ENCODE measurements at regions not wholly inside any gene's neighbourhood (a gene's known extent, or its start where the extent isn't known, plus 50 kb on each side); places are given as distances from the start of the nearest gene placed in this dataset.

- TF ChIP-seq, protein P1, sequence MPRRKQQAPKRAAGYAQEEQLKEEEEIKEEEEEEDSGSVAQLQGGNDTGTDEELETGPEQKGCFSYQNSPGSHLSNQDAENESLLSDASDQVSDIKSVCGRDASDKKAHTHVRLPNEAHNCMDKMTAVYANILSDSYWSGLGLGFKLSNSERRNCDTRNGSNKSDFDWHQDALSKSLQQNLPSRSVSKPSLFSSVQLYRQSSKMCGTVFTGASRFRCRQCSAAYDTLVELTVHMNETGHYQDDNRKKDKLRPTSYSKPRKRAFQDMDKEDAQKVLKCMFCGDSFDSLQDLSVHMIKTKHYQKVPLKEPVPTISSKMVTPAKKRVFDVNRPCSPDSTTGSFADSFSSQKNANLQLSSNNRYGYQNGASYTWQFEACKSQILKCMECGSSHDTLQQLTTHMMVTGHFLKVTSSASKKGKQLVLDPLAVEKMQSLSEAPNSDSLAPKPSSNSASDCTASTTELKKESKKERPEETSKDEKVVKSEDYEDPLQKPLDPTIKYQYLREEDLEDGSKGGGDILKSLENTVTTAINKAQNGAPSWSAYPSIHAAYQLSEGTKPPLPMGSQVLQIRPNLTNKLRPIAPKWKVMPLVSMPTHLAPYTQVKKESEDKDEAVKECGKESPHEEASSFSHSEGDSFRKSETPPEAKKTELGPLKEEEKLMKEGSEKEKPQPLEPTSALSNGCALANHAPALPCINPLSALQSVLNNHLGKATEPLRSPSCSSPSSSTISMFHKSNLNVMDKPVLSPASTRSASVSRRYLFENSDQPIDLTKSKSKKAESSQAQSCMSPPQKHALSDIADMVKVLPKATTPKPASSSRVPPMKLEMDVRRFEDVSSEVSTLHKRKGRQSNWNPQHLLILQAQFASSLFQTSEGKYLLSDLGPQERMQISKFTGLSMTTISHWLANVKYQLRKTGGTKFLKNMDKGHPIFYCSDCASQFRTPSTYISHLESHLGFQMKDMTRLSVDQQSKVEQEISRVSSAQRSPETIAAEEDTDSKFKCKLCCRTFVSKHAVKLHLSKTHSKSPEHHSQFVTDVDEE (CRISPR knock-in tag; IDR thresholded peaks at IDR 0.05), result no peak
- no peak for TF ChIP-seq PPARA (CRISPR knock-in tag; IDR thresholded peaks at IDR 0.05; ENCODE audit: borderline replicate concordance)
Observed at GRCh38 chr10:44824607-44825006, 86.5 kb upstream of the TMEM72 start (continued).

DNA sequence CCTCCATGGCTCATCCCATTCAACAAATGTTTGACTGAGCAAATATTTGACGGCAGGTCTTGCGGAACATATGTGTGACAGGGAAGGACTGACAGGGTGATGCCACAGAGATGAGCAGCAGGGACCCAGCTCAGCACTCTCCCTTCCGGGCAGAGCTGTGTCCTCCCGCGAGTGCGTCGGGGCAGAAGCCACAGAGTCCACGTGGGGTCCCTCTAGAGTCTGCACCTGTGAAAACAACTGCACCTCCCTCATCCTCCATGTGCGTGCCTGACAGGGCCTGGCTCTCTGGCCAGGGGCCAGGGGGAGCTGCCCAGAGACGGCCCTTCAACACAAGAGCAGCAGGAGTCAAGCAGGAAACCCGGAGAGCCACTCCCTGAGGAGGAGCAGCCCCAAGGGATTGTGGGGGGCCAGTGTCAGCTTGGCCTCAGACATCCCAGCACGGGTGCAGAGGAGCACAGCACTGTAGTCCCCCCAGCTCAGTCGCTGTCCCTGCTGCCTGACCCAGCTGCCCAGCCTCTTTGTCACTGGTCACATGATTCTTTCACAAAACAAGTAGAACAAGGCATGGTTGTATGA lies 83.6 kb upstream of the TMEM72 start:
- no peak for TF ChIP-seq TOX (CRISPR knock-in tag; IDR thresholded peaks at IDR 0.05; ENCODE audit: borderline replicate concordance)
- no peak for TF ChIP-seq ZC3H10 (CRISPR knock-in tag; IDR thresholded peaks at IDR 0.05)
- TF ChIP-seq TCF4 (CRISPR knock-in tag; IDR thresholded peaks at IDR 0.05; ENCODE audit: borderline replicate concordance), result no peak
- no peak for TF ChIP-seq ZFP30 (CRISPR knock-in tag; IDR thresholded peaks at IDR 0.05)
- TF ChIP-seq SNAI2 (CRISPR knock-in tag; IDR thresholded peaks at IDR 0.05), result no peak
- no peak for TF ChIP-seq GLIS3 (CRISPR knock-in tag; IDR thresholded peaks at IDR 0.05)
- no peak for TF ChIP-seq ZNF8 (CRISPR knock-in tag; IDR thresholded peaks at IDR 0.05)
- TF ChIP-seq BACH2 (CRISPR knock-in tag; IDR thresholded peaks at IDR 0.05; ENCODE audit: borderline replicate concordance), result no peak
- no peak for TF ChIP-seq CSDC2 (CRISPR knock-in tag; IDR thresholded peaks at IDR 0.05)
- TF ChIP-seq, protein P2, sequence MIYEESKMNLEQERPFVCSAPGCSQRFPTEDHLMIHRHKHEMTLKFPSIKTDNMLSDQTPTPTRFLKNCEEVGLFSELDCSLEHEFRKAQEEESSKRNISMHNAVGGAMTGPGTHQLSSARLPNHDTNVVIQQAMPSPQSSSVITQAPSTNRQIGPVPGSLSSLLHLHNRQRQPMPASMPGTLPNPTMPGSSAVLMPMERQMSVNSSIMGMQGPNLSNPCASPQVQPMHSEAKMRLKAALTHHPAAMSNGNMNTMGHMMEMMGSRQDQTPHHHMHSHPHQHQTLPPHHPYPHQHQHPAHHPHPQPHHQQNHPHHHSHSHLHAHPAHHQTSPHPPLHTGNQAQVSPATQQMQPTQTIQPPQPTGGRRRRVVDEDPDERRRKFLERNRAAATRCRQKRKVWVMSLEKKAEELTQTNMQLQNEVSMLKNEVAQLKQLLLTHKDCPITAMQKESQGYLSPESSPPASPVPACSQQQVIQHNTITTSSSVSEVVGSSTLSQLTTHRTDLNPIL (CRISPR knock-in tag; IDR thresholded peaks at IDR 0.05; ENCODE audit: low read depth), result no peak
- TF ChIP-seq ISL1 (CRISPR knock-in tag; IDR thresholded peaks at IDR 0.05), result no peak
- TF ChIP-seq, protein P3, sequence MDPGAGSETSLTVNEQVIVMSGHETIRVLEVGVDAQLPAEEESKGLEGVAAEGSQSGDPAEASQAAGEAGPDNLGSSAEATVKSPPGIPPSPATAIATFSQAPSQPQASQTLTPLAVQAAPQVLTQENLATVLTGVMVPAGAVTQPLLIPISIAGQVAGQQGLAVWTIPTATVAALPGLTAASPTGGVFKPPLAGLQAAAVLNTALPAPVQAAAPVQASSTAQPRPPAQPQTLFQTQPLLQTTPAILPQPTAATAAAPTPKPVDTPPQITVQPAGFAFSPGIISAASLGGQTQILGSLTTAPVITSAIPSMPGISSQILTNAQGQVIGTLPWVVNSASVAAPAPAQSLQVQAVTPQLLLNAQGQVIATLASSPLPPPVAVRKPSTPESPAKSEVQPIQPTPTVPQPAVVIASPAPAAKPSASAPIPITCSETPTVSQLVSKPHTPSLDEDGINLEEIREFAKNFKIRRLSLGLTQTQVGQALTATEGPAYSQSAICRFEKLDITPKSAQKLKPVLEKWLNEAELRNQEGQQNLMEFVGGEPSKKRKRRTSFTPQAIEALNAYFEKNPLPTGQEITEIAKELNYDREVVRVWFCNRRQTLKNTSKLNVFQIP (CRISPR knock-in tag; IDR thresholded peaks at IDR 0.05; ENCODE audit: borderline replicate concordance, low read depth), result no peak
- TF ChIP-seq RARB (CRISPR knock-in tag; IDR thresholded peaks at IDR 0.05), result no peak
- TF ChIP-seq ESRRG (CRISPR knock-in tag; IDR thresholded peaks at IDR 0.05), result no peak
- no peak for TF ChIP-seq OSR1 (CRISPR knock-in tag; IDR thresholded peaks at IDR 0.05)
- no peak for TF ChIP-seq ZNF70 (CRISPR knock-in tag; IDR thresholded peaks at IDR 0.05)
- no peak for TF ChIP-seq ZFP3 (CRISPR knock-in tag; IDR thresholded peaks at IDR 0.05)
- TF ChIP-seq, protein P1 (CRISPR knock-in tag; IDR thresholded peaks at IDR 0.05), result no peak
- TF ChIP-seq ZNF565 (CRISPR knock-in tag; conservative IDR thresholded peaks at IDR 0.05; ENCODE audit: low read depth), result no peak
- no peak for ATAC-seq

DNA sequence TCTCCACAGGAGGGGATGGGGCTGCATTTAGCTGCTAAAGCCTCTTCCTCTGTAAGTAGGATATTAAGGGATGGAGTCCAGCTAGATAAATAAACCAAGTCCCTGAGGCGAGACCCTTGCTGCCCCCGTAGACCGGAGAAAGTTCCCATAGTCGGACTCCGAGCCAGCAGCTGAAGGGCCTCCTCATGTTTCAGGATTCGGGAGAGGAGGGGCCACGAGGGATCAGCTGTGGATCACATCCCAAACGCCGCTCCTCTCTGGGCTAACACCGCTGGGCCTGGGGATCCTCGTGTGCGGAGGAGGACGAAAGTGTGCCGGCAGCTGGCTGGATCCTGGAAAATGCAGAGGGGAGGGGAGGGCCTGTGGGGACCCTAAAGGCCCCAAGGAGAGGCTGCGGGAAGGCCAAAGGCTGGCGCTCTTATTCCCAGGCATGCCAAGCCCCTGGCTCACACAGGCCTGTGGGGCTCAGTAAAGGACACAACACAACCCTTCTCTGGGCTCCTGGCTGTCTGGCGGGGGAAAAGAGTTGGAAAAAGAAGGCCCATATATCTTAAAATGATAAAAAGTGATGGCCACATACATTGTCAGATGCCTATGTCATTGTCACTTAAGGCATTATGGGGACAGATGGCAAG lies 82.5 kb upstream of the TMEM72 start:
- ATAC-seq, result no peak
- TF ChIP-seq ZC3H10 (CRISPR knock-in tag; IDR thresholded peaks at IDR 0.05) (no peak), OSR1 (CRISPR knock-in tag; IDR thresholded peaks at IDR 0.05) (no peak), ZNF8 (CRISPR knock-in tag; IDR thresholded peaks at IDR 0.05) (no peak), TOX (CRISPR knock-in tag; IDR thresholded peaks at IDR 0.05; ENCODE audit: borderline replicate concordance) (no peak), ZFP30 (CRISPR knock-in tag; IDR thresholded peaks at IDR 0.05) (no peak), ZNF70 (CRISPR knock-in tag; IDR thresholded peaks at IDR 0.05) (no peak), CSRNP3 (CRISPR knock-in tag; IDR thresholded peaks at IDR 0.05) (no peak), ESRRG (CRISPR knock-in tag; IDR thresholded peaks at IDR 0.05) (no peak), RARB (CRISPR knock-in tag; IDR thresholded peaks at IDR 0.05) (no peak), CSDC2 (CRISPR knock-in tag; IDR thresholded peaks at IDR 0.05) (no peak), TCF4 (CRISPR knock-in tag; IDR thresholded peaks at IDR 0.05; ENCODE audit: borderline replicate concordance) (no peak), BACH2 (CRISPR knock-in tag; IDR thresholded peaks at IDR 0.05; ENCODE audit: borderline replicate concordance) (no peak)
- TF ChIP-seq, protein P1 (CRISPR knock-in tag; IDR thresholded peaks at IDR 0.05), result no peak

Measured in SK-N-SH treated with all-trans-retinoic acid at 6 μM for 48 hours (cell line).